ENCODE measurements at regions not wholly inside any gene's neighbourhood (a gene's known extent, or its start where the extent isn't known, plus 50 kb on each side); places are given as distances from the start of the nearest gene placed in this dataset.

DNA sequence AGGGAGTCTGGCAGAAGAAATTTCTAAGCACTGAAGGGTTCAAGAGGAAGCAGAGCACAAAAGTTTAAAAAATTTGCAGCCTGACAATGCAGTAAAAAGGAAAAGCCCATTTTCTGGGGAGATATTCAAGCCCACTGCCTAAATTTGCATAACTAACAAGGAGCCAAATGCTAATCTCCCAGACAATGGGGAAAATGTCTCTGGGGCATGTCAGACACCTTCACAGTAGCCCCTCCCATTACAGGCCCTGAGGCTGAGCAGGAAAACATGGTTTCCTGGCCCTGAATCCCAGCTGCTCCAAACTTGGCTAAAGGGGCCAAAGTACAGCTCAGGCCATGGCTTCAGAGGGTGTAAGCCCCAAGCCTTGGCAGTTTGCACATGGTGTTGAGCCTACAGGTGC is 908.5 kb upstream of the MANEA start:
- Histone ChIP-seq H3K9me3 (ENCODE audit: control insufficient read depth, insufficient read depth, low read length) (no peaks in the 10 kb centered on the region), H3K36me3 (ENCODE audit: control insufficient read depth, insufficient read depth, low read length) (no peaks in the 10 kb centered on the region), H3K4me1 (ENCODE audit: control insufficient read depth, insufficient read depth, low read length) (no peaks in the 10 kb centered on the region), H3K4me3 (ENCODE audit: low read depth, low read length) (no peak overlapping the region), H3K27ac (ENCODE audit: low read depth, low read length) (no peak overlapping the region), H3K27me3 (ENCODE audit: control insufficient read depth, insufficient read depth, low read length) (no peaks in the 10 kb centered on the region)
- DNase-seq (ENCODE audit: low read depth in 4 of 6, low spot score in 6 of 6) = no peak

DNA sequence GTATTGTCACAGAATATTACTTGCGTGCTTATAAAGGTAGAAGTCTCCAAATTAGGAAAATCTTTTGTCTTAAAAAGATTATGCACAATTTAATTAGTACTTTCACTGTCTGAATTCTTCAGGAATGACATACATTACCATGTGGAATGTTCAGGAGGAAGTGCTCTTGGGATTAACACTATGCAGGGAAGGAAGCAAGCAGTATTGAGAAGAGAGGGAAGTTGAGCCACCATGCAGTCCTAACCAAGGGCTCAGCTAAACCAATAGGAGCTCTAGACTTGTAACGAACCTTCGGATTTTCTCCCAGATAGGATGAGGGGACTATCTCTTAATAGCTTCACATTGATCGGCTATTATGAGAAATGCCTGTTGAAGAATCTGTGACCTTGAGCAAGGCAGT is 918.4 kb upstream of the MANEA start:
- WGBS (ENCODE audit: insufficient coverage) = no CpG with 5 or more reads among the region's 4 CpGs
- H3K27ac ChIP-seq (ENCODE audit: low read depth, low read length) = no peak overlapping the region
- DNase-seq (ENCODE audit: low read depth in 4 of 6, low spot score in 6 of 6) = no peak
- H3K4me1 ChIP-seq (ENCODE audit: control insufficient read depth, insufficient read depth, low read length) = no peaks in the 10 kb centered on the region
- H3K27me3 ChIP-seq (ENCODE audit: control insufficient read depth, insufficient read depth, low read length) = no peaks in the 10 kb centered on the region
- H3K36me3 ChIP-seq (ENCODE audit: control insufficient read depth, insufficient read depth, low read length) = no peaks in the 10 kb centered on the region
- H3K4me3 ChIP-seq (ENCODE audit: low read depth, low read length) = no peak overlapping the region
- H3K9me3 ChIP-seq (ENCODE audit: control insufficient read depth, insufficient read depth, low read length) = no peaks in the 10 kb centered on the region

DNA sequence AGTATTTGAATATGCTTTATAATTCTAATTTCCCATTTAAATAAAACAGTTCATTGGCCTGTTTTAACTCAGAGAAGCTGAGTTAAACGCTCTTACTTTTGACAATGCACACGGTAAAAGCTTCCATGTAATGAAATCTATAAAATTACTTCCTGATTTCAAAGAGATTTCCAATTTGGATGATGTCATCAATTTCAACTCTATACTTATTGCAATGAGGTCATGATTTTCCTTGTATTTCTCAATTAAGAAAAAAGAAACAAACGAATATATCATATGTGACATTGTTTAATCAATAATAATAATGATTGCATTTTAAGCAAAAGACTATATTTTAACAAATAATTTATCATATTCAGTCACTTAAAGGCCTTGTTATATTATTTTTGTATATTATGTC is 926.1 kb upstream of the MANEA start:
- no CpG with 5 or more reads among the region's 3 CpGs for WGBS (ENCODE audit: insufficient coverage)
- Histone ChIP-seq H3K9me3 (ENCODE audit: control insufficient read depth, insufficient read depth, low read length) (no peaks in the 10 kb centered on the region), H3K27ac (ENCODE audit: low read depth, low read length) (no peak overlapping the region), H3K27me3 (ENCODE audit: control insufficient read depth, insufficient read depth, low read length) (no peaks in the 10 kb centered on the region), H3K4me3 (ENCODE audit: low read depth, low read length) (no peak overlapping the region), H3K4me1 (ENCODE audit: control insufficient read depth, insufficient read depth, low read length) (no peaks in the 10 kb centered on the region), H3K36me3 (ENCODE audit: control insufficient read depth, insufficient read depth, low read length) (no peaks in the 10 kb centered on the region)
- no peak for DNase-seq (ENCODE audit: low read depth in 4 of 6, low spot score in 6 of 6)

DNA sequence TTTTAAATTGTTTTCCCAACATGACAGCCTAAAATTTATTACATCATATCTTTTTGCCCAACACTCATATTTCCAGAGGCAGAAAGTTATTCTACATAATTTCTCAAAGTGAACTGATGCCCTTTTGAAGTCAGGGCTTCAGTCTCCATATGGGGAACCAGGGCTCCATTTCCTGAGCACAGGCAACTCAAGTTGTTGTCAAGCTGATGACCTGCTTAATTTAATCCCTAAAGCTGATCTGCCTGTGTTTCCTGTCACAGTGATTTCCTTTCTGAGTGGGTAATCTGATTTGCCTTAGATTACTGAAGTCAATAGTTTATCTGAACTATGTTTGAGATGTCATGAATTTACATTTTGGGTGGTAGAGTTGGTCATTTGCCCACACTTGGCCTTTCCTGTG is 932.1 kb upstream of the MANEA start:
- Histone ChIP-seq H3K36me3 (ENCODE audit: control insufficient read depth, insufficient read depth, low read length) (no peaks in the 10 kb centered on the region), H3K9me3 (ENCODE audit: control insufficient read depth, insufficient read depth, low read length) (no peaks in the 10 kb centered on the region), H3K27me3 (ENCODE audit: control insufficient read depth, insufficient read depth, low read length) (no peaks in the 10 kb centered on the region), H3K4me3 (ENCODE audit: low read depth, low read length) (no peak overlapping the region), H3K4me1 (ENCODE audit: control insufficient read depth, insufficient read depth, low read length) (no peaks in the 10 kb centered on the region), H3K27ac (ENCODE audit: low read depth, low read length) (no peak overlapping the region)
- no peak for DNase-seq (ENCODE audit: low read depth in 4 of 6, low spot score in 6 of 6)

DNA sequence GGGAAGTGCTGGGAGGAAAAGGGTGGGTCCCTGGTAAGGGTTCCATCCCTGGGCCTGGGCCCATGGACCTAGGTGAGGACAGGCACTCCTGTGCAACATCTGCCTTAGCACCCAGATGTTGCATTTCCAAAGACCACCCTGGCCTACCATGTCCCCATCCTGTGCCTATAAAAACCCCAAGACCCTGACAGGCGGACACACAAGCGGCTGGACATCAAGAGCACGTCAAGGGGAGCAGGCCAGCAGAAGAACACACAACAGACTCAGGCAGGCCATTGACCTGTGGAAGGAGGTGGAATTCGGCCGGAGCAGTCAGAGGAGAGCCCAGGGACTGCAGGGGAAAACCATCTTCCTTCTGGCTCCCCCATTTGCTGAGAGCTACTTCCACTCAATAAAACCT is 937.8 kb upstream of the MANEA start:
- Histone ChIP-seq H3K27me3 (ENCODE audit: control insufficient read depth, insufficient read depth, low read length) (no peaks in the 10 kb centered on the region), H3K4me3 (ENCODE audit: low read depth, low read length) (no peak overlapping the region), H3K36me3 (ENCODE audit: control insufficient read depth, insufficient read depth, low read length) (no peaks in the 10 kb centered on the region), H3K27ac (ENCODE audit: low read depth, low read length) (no peak overlapping the region), H3K4me1 (ENCODE audit: control insufficient read depth, insufficient read depth, low read length) (no peaks in the 10 kb centered on the region), H3K9me3 (ENCODE audit: control insufficient read depth, insufficient read depth, low read length) (no peaks in the 10 kb centered on the region)
- 77% methylated on average over 3 of the region's 5 CpGs for WGBS (ENCODE audit: insufficient coverage)
- DNase-seq (ENCODE audit: low read depth in 4 of 6, low spot score in 6 of 6) = no peak

- 100% methylated on average over 1 of the region's 4 CpGs for WGBS (ENCODE audit: insufficient coverage)
- Histone ChIP-seq H3K36me3 (ENCODE audit: control insufficient read depth, insufficient read depth, low read length) (no peaks in the 10 kb centered on the region), H3K27me3 (ENCODE audit: control insufficient read depth, insufficient read depth, low read length) (no peaks in the 10 kb centered on the region), H3K4me3 (ENCODE audit: low read depth, low read length) (no peak overlapping the region), H3K4me1 (ENCODE audit: control insufficient read depth, insufficient read depth, low read length) (no peaks in the 10 kb centered on the region), H3K27ac (ENCODE audit: low read depth, low read length) (no peak overlapping the region), H3K9me3 (ENCODE audit: control insufficient read depth, insufficient read depth, low read length) (no peaks in the 10 kb centered on the region)
- peak in 2 of 6 donors; percentile 5 to 27 for DNase-seq (ENCODE audit: low read depth in 4 of 6, low spot score in 6 of 6)
These were observed 940.5 kb upstream of the MANEA start for GRCh38 chr6:94636780-94637385.

DNA sequence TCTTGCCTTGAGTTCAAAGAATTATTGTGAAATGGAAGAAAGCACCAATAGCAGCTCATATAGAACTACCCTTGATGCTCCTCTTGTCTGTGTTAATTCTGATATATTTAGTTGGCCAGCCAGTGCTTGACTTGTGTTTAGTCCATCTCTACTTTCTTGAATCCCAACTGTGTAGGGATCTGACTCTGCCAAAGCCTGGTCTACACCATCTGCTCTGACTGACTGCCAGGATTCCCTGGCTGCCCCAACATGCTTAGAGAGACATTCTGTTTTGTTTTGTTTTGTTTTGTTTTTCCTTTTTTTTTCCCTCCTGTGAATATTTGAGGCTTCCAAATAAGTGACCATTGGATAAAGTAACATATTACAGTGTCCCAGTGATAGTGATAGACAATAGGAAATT is 953.7 kb upstream of the MANEA start:
- Histone ChIP-seq H3K27me3 (ENCODE audit: control insufficient read depth, insufficient read depth, low read length) (no peaks in the 10 kb centered on the region), H3K36me3 (ENCODE audit: control insufficient read depth, insufficient read depth, low read length) (no peaks in the 10 kb centered on the region), H3K27ac (ENCODE audit: low read depth, low read length) (no peak overlapping the region), H3K4me3 (ENCODE audit: low read depth, low read length) (no peak overlapping the region), H3K4me1 (ENCODE audit: control insufficient read depth, insufficient read depth, low read length) (no peaks in the 10 kb centered on the region), H3K9me3 (ENCODE audit: control insufficient read depth, insufficient read depth, low read length) (no peaks in the 10 kb centered on the region)
- peak in 2 of 6 donors; percentile 15 to 81 for DNase-seq (ENCODE audit: low read depth in 4 of 6, low spot score in 6 of 6)

DNA sequence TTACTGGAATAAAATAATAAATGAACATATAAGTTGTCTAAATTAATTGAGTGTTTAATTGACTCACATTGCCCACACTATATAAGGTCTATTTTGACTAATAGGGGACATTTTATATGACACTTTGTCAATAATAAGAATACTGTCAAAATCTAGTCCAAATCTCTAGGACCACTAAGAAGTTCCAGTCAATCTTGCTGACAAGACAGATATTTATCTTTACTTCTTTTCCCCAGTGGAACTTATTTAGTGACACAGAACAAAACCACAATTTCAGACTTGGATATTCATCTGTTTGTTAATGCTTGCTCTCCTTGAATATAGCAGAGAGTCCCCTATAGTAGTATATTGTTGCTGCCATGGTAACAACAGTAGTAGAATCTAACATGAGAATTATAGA is 954.6 kb upstream of the MANEA start:
- no peaks in the 10 kb centered on the region for H3K4me1 ChIP-seq (ENCODE audit: control insufficient read depth, insufficient read depth, low read length)
- DNase-seq (ENCODE audit: low read depth in 4 of 6, low spot score in 6 of 6) = no peak
- H3K36me3 ChIP-seq (ENCODE audit: control insufficient read depth, insufficient read depth, low read length) = no peaks in the 10 kb centered on the region
- H3K9me3 ChIP-seq (ENCODE audit: control insufficient read depth, insufficient read depth, low read length) = no peaks in the 10 kb centered on the region
- H3K27ac ChIP-seq (ENCODE audit: low read depth, low read length) = no peak overlapping the region
- H3K27me3 ChIP-seq (ENCODE audit: control insufficient read depth, insufficient read depth, low read length) = no peaks in the 10 kb centered on the region
- H3K4me3 ChIP-seq (ENCODE audit: low read depth, low read length) = no peak overlapping the region

DNA sequence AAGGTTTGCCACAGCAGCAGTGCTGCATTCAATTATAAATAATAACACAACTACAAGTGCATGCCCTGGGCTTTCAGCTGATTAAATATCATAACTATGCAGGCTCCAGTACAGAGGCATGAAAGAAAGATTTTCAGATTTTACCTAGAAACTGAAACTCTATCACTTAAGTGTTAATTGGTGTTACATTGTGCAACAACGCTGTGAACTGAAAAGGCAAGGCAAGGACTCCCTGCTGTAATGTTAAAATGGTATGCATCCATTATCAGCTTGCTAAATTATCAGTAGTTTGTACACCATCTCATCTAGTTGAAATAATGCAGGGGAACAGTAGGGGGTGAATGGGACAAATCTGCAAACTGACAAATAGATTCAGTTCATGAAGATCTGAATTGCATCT is 976.7 kb upstream of the MANEA start:
- H3K27ac ChIP-seq (ENCODE audit: low read depth, low read length) = no peak overlapping the region
- H3K36me3 ChIP-seq (ENCODE audit: control insufficient read depth, insufficient read depth, low read length) = no peaks in the 10 kb centered on the region
- peak in 1 of 6 donors; percentile 81 for DNase-seq (ENCODE audit: low read depth in 4 of 6, low spot score in 6 of 6)
- no peaks in the 10 kb centered on the region for H3K27me3 ChIP-seq (ENCODE audit: control insufficient read depth, insufficient read depth, low read length)
- no peak overlapping the region for H3K4me3 ChIP-seq (ENCODE audit: low read depth, low read length)
- no peaks in the 10 kb centered on the region for H3K4me1 ChIP-seq (ENCODE audit: control insufficient read depth, insufficient read depth, low read length)
- H3K9me3 ChIP-seq (ENCODE audit: control insufficient read depth, insufficient read depth, low read length) = peaks cover 2% of the 10 kb centered on the region
- WGBS (ENCODE audit: insufficient coverage) = no CpG with 5 or more reads among the region's 1 CpG

GRCh38 chr6:94597487-94597886 is 979.8 kb upstream of the MANEA start:
- WGBS (ENCODE audit: insufficient coverage) = no CpG with 5 or more reads among the region's 2 CpGs
- H3K4me3 ChIP-seq (ENCODE audit: low read depth, low read length) = no peak overlapping the region
- no peaks in the 10 kb centered on the region for H3K36me3 ChIP-seq (ENCODE audit: control insufficient read depth, insufficient read depth, low read length)
- H3K4me1 ChIP-seq (ENCODE audit: control insufficient read depth, insufficient read depth, low read length) = no peaks in the 10 kb centered on the region
- H3K27ac ChIP-seq (ENCODE audit: low read depth, low read length) = no peak overlapping the region
- no peaks in the 10 kb centered on the region for H3K9me3 ChIP-seq (ENCODE audit: control insufficient read depth, insufficient read depth, low read length)
- H3K27me3 ChIP-seq (ENCODE audit: control insufficient read depth, insufficient read depth, low read length) = no peaks in the 10 kb centered on the region
- no peak for DNase-seq (ENCODE audit: low read depth in 4 of 6, low spot score in 6 of 6)
